HepG2 (cell line): ENCODE measurements at regions not wholly inside any gene's neighbourhood (a gene's known extent, or its start where the extent isn't known, plus 50 kb on each side); places are given as distances from the start of the nearest gene placed in this dataset.
A peak's percentile ranks its signal among the peaks of the same experiment; 100 is the strongest.

Experiments
- ATAC-seq: fragments of 200-7000 bp; cut with Tn5 transposase; 3 replicates; pipeline ENCODE4 v1.9.1; 2020; ENCODE audit warnings: mild to moderate bottlenecking, moderate library complexity
- BruUV-seq: library from RNA; stranded (reverse); fragments of 400-500 nt; replicated peaks from 2 replicates; lab custom pipeline; 2021; lab: Mats Ljungman, UMichigan
- CTCF ChIA-PET: fragments of 300-600 bp; formaldehyde crosslinking; extraction: SDS; loops from one replicate; lab custom pipeline; 2021; ENCODE audit warnings: low total read pairs, inconsistent platforms, low intra/inter-chr PET ratio; lab: Yijun Ruan, JAX
- POLR2A ChIA-PET: fragments of 350-600 bp; sonication (Branson Sonifier 250); formaldehyde crosslinking; loops from one replicate; lab custom pipeline; 2020; ENCODE audit warnings: antibody characterized with exemption, inconsistent platforms; lab: Yijun Ruan, JAX
- DNase-seq: peaks from one replicate; pipeline ENCODE4 v3.0.0-alpha.2; 2015; ENCODE audit warnings: low spot score
- FAIRE-seq: peaks from 3 replicates; lab custom pipeline; 2011; peaks lifted over from hg19 to GRCh38; lab: Jason Lieb, UNC
- H2AFZ ChIP-seq: one replicate; pipeline ENCODE4 v1.6.1; 2011; ENCODE audit warnings: low read length, inconsistent platforms
- H3K27ac ChIP-seq: fragments of 300-600 bp; 3 replicates; pipeline ENCODE4 v1.8.0; 2011; ENCODE audit warnings: mixed run types, mild to moderate bottlenecking, mixed read lengths, low read length, inconsistent platforms; ENCODE audit not compliant: insufficient read depth; ENCODE audit errors: extremely low read length
- H3K27me3 ChIP-seq, 2 experiments: fragments of 200-600 bp in 1 of 2; 2 replicates in 1 of 2; 3 replicates in 1 of 2; pipeline versions ENCODE4 v1.6.0 to v1.8.0; 2011; ENCODE audit warnings: low read length in 2 of 2, mild to moderate bottlenecking in 2 of 2, moderate library complexity in 2 of 2, inconsistent platforms in 1 of 2; ENCODE audit not compliant: insufficient read depth in 2 of 2, control insufficient read depth in 1 of 2
- H3K36me3 ChIP-seq, 2 experiments: fragments of 200-600 bp in 1 of 2; replicated peaks in 1 of 2; 2 replicates in 1 of 2; 3 replicates in 1 of 2; pipeline versions ENCODE4 v1.5.1 to v1.8.0; 2011; ENCODE audit warnings: low read length in 2 of 2, inconsistent platforms in 1 of 2; ENCODE audit not compliant: insufficient read depth in 2 of 2, control insufficient read depth in 1 of 2
- H3K4me1 ChIP-seq: 2 replicates; pipeline ENCODE4 v1.5.1; 2012; ENCODE audit warnings: low read length, inconsistent platforms; ENCODE audit not compliant: insufficient read depth
- H3K4me2 ChIP-seq: 2 replicates; pipeline ENCODE4 v1.6.0; 2011; ENCODE audit warnings: low read depth, low read length, inconsistent platforms
- H3K4me3 ChIP-seq, 3 experiments: fragments of 200-600 bp in 1 of 3; sonication (generic), shearing (Covaris generic) in 1 of 3; replicated peaks in 1 of 3; 2 replicates each; pipeline ENCODE4 v1.5.1; 2011 to 2016; ENCODE audit warnings: low read length in 3 of 3, inconsistent platforms in 2 of 3, low read depth in 2 of 3, mild to moderate bottlenecking in 2 of 3, control low read depth in 1 of 3, mixed read lengths in 1 of 3; ENCODE audit not compliant: insufficient read depth in 1 of 3
- H3K79me2 ChIP-seq: one replicate; pipeline ENCODE4 v1.6.1; 2011; ENCODE audit warnings: low read length, inconsistent platforms; ENCODE audit not compliant: insufficient read depth
- H3K9ac ChIP-seq: 2 replicates; pipeline ENCODE4 v1.6.0; 2011; ENCODE audit warnings: mild to moderate bottlenecking, low read depth, low read length, inconsistent platforms; ENCODE audit not compliant: insufficient read depth
- H3K9me3 ChIP-seq: 2 replicates; pipeline ENCODE4 v1.5.1; 2012; ENCODE audit warnings: mild to moderate bottlenecking, low read length
- H4K20me1 ChIP-seq: 2 replicates; pipeline ENCODE4 v1.6.0; 2011; ENCODE audit warnings: inconsistent platforms, mild to moderate bottlenecking, low read length, moderate library complexity; ENCODE audit not compliant: insufficient read depth
- ARHGAP35 ChIP-seq: sonication (generic); formaldehyde crosslinking; IDR thresholded peaks from 2 replicates; pipeline ENCODE4 v1.9.0; 2022; ENCODE audit warnings: mild to moderate bottlenecking, inconsistent platforms, moderate library complexity, missing genetic modification reagents, borderline replicate concordance
- CTCF ChIP-seq: sonication (generic); formaldehyde crosslinking; IDR thresholded peaks from 2 replicates; pipeline ENCODE4 v1.5.0; 2020; ENCODE audit warnings: mild to moderate bottlenecking, missing genetic modification reagents, moderate library complexity
- GZF1 ChIP-seq: sonication (generic); formaldehyde crosslinking; IDR thresholded peaks from 2 replicates; pipeline ENCODE4 v1.5.1; 2020; ENCODE audit warnings: mild to moderate bottlenecking, missing genetic modification reagents
- KDM4B ChIP-seq: sonication (generic); formaldehyde crosslinking; IDR thresholded peaks from 2 replicates; pipeline ENCODE4 v1.4.0; 2020; ENCODE audit warnings: missing genetic modification reagents
- NFKB2 ChIP-seq: sonication (generic); formaldehyde crosslinking; IDR thresholded peaks from 2 replicates; pipeline ENCODE4 v1.4.0; 2020; ENCODE audit warnings: missing genetic modification reagents, borderline replicate concordance
- REPIN1 ChIP-seq: sonication (generic); formaldehyde crosslinking; IDR thresholded peaks from 2 replicates; pipeline ENCODE4 v1.8.0; 2022; ENCODE audit warnings: missing genetic modification reagents, low read depth, mild to moderate bottlenecking, borderline replicate concordance
- STAG1 ChIP-seq: sonication (generic); formaldehyde crosslinking; IDR thresholded peaks from 2 replicates; pipeline ENCODE4 v1.4.0; 2020; ENCODE audit warnings: missing genetic modification reagents
- ZNF101 ChIP-seq: sonication (generic); formaldehyde crosslinking; IDR thresholded peaks from 2 replicates; pipeline ENCODE4 v1.4.0; 2020; ENCODE audit warnings: mild to moderate bottlenecking, low read depth, missing genetic modification reagents, borderline replicate concordance
- ZNF580 ChIP-seq: IDR thresholded peaks from 2 replicates; pipeline ENCODE4 v1.6.1; 2016; ENCODE audit warnings: low read depth, borderline replicate concordance
- WGBS: methylation state at CpG from one replicate; pipeline ENCODE4 v1.1.6; 2017; ENCODE audit warnings: low lambda C conversion rate; 5-methylcytosine and 5-hydroxymethylcytosine counted together
- in situ Hi-C: cut with HindIII; loops from 2 replicates; pipeline ENCODE4 v1.10.0; 2017; ENCODE audit warnings: low pct_unique_long_range_greater_than_20kb; ENCODE audit not compliant: extremely low pct_ligation_motif_present
- intact Hi-C: fragments of 100-400 bp; cut with micrococcal nuclease; formaldehyde crosslinking; loops from one replicate; pipeline ENCODE4 v1.10.0; 2022; ENCODE audit not compliant: unreplicated experiment

- Histone ChIP-seq H2AFZ (no peak overlapping the region), H3K36me3 (no peaks in the 10 kb centered on the region), H3K9me3 (peaks cover 16% of the 10 kb centered on the region; the same call in 1 of the 2 replicates), H3K27ac (no peak overlapping the region), H3K4me2 (no peak overlapping the region), H3K9ac (no peak overlapping the region), H3K79me2 (no peaks in the 10 kb centered on the region), H3K4me1 (peaks cover 13% of the 10 kb centered on the region), H3K4me3 (no peak overlapping the region), H4K20me1 (no peaks in the 10 kb centered on the region), H3K27me3 (peaks cover 8 to 55% of the 10 kb centered on the region in 2 experiments; a peak in 4 of 5 replicates)
- no peak for DNase-seq
- in situ Hi-C loops (loop anchor here (5.0 kb wide), 1 partner anchor 111 kb away; no protein-coding TSS in a partner anchor), intact Hi-C loops (no loop called here)
- ChIA-PET POLR2A (no interaction called here), CTCF (interaction anchor here (1.1 kb wide), 1 partner anchor 116 kb away, joined by 3 read pairs; no protein-coding TSS in a partner anchor)
- BruUV-seq = no TSS peak
- TF ChIP-seq ARHGAP35 (CRISPR knock-in tag) = no peak
- TF ChIP-seq NFKB2 = no peak
- TF ChIP-seq CTCF (CRISPR knock-in tag) = peak; percentile 47
- no peak for TF ChIP-seq KDM4B (CRISPR knock-in tag)
- TF ChIP-seq REPIN1 = no peak
- TF ChIP-seq ZNF580 (CRISPR knock-in tag) = no peak
- TF ChIP-seq ZNF101 (CRISPR knock-in tag) = no peak
- TF ChIP-seq GZF1 = no peak
- peak; percentile 57 for TF ChIP-seq STAG1 (CRISPR knock-in tag)
- 13% methylated on average over 4 of the region's 5 CpGs for WGBS
- ATAC-seq = peak; percentile 29; the same call in 2 of the 3 replicates
- no peak for FAIRE-seq
These were observed 74.2 kb upstream of the ZNF469 start for GRCh38 chr16:88308441-88309173.
